BE2C (cell line): ENCODE measurements at regions not wholly inside any gene's neighbourhood (a gene's known extent, or its start where the extent isn't known, plus 50 kb on each side); places are given as distances from the start of the nearest gene placed in this dataset.

Source experiments
- DNase-seq: peaks from one replicate; pipeline ENCODE4 v3.0.0-alpha.2; 2020
- H3K27me3 ChIP-seq: fragments of 250-450 bp; sonication (Bioruptor Pico); 2 replicates; pipeline ENCODE4 v1.5.1; 2020; ENCODE audit warnings: mild to moderate bottlenecking
- H3K36me3 ChIP-seq: fragments of 250-450 bp; sonication (Bioruptor Pico); 2 replicates; pipeline ENCODE4 v1.5.1; 2020; ENCODE audit warnings: mild to moderate bottlenecking
- H3K4me1 ChIP-seq: fragments of 250-450 bp; sonication (Bioruptor Pico); 2 replicates; pipeline ENCODE4 v1.5.1; 2020
- H3K4me3 ChIP-seq: 2 replicates; pipeline ENCODE4 v1.5.1; 2011; ENCODE audit warnings: low read depth, low read length
- H3K9me3 ChIP-seq: fragments of 250-450 bp; sonication (Bioruptor Pico); 2 replicates; pipeline ENCODE4 v1.5.1; 2020
- TF ChIP-seq, protein P1 (sequence below): IDR thresholded peaks from 2 replicates; pipeline ENCODE4 v1.5.1; 2012; ENCODE audit warnings: mild to moderate bottlenecking, low read depth, low read length

DNA sequence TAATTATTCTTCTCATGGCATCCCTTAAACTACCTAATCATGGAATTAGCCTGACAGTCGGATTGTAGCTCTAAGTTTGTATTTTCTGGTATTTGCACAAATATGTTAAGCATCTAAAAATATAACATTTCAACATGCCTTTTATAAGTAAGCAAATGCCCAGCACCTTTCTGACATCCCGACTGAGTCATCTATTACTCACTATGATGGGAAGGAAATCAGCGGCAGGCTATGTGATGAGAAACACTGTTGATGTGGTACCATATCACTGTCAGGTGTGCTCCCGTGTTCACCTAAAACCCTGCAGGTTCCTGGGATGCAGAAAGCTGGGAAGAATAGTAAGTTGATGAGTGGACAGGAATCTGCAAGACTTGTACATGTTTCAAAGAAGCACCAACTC is 367.8 kb upstream of the IL12A start:
- no peak for DNase-seq
- TF ChIP-seq, protein P1, sequence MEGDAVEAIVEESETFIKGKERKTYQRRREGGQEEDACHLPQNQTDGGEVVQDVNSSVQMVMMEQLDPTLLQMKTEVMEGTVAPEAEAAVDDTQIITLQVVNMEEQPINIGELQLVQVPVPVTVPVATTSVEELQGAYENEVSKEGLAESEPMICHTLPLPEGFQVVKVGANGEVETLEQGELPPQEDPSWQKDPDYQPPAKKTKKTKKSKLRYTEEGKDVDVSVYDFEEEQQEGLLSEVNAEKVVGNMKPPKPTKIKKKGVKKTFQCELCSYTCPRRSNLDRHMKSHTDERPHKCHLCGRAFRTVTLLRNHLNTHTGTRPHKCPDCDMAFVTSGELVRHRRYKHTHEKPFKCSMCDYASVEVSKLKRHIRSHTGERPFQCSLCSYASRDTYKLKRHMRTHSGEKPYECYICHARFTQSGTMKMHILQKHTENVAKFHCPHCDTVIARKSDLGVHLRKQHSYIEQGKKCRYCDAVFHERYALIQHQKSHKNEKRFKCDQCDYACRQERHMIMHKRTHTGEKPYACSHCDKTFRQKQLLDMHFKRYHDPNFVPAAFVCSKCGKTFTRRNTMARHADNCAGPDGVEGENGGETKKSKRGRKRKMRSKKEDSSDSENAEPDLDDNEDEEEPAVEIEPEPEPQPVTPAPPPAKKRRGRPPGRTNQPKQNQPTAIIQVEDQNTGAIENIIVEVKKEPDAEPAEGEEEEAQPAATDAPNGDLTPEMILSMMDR, result no peak

DNA sequence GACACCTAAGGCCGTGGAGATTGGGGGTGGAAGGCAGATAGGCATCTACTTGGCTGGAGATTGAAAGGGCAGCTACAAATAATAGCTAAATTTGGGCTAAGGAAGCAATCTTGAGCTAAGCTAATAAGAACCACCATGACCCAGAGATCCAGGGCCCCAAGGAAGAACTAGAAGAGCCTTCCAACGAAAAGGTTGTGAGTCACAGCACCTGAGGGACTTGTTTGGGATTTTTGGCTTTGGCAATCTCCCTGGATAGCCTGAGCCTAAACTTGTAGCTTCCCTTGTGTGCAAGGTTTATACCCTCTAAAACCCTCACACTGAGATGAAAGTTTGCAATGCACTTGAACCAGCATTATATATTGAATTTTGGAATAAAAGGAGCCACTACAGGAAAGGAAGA is 364.0 kb upstream of the IL12A start:
- no peaks in the 10 kb centered on the region for H3K9me3 ChIP-seq
- no peaks in the 10 kb centered on the region for H3K4me1 ChIP-seq
- 0 out of 2 replicates have a peak, but pooled peaks cover 3% of the 10 kb centered on the region for H3K27me3 ChIP-seq
- no peak overlapping the region for H3K4me3 ChIP-seq
- DNase-seq, result no peak
- no peaks in the 10 kb centered on the region for H3K36me3 ChIP-seq
- TF ChIP-seq, protein P1, result no peak

More for the DNA sequence above, 367.8 kb upstream of the IL12A start:
- Histone ChIP-seq H3K4me1 (no peaks in the 10 kb centered on the region), H3K9me3 (no peaks in the 10 kb centered on the region), H3K27me3 (no peaks in the 10 kb centered on the region), H3K4me3 (no peak overlapping the region), H3K36me3 (no peaks in the 10 kb centered on the region)

DNA sequence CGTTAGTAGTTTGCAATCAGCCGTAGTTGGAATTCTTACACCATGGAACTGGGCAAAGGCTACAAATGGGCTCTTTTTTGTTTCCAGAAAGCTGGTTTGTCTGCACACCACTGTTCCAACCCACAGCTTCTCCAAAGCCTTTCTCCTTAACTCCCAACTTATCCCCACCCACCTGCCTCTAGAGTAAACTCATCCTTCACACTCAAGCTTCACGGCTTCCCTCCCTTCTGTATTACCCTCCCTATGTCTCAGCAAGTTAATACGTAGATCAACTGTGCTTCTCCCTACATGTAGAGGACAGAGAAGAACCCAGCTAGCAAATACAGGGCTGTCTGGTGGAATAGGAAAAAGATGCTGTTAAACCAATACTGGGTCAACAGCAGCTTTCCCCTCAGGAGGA is 363.0 kb upstream of the IL12A start:
- Histone ChIP-seq H3K4me1 (no peaks in the 10 kb centered on the region), H3K27me3 (0 out of 2 replicates have a peak, but pooled peaks cover 3% of the 10 kb centered on the region), H3K36me3 (no peaks in the 10 kb centered on the region), H3K9me3 (no peaks in the 10 kb centered on the region), H3K4me3 (no peak overlapping the region)
- DNase-seq, result no peak
- TF ChIP-seq, protein P1, result no peak

DNA sequence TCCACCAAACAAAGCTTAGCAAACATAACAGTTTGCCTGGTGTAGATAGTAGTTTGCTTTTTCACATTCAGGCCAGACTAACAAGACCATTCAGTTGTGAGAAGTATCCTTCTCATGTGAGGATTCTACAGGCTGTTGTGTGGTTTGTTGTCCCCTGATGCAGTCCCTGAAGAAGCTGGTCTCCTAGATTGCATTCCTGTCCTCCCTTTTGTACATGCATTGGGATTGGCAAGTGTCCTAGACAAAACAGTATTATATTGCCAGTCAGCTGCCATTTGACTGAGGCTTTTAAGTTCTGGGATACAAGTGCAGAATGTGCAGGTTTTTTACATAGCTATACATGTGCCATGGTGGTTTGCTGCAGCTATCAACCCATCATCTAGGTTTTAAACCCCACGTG is 362.0 kb upstream of the IL12A start:
- H3K4me3 ChIP-seq, result no peak overlapping the region
- H3K4me1 ChIP-seq, result no peaks in the 10 kb centered on the region

DNA sequence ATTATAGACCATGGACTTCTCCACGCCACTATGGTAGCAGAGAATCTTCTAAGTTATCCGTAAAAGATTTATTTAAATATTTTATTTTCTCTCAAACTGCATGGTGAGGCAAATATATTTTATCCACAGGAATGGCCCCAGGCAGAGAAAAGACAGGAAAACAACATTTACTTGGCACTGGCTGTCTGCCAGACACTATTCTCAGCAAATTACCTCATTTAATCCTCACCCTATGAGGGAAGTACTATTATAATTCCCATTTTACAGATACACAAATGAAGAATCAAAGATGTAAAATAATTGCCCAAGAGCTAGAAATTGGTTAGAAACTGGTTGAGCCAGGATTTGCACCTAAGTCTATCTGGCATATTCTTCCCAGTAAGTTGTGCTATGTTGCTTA is 361.4 kb upstream of the IL12A start:
- DNase-seq, result no peak
- H3K9me3 ChIP-seq, result no peaks in the 10 kb centered on the region
- H3K27me3 ChIP-seq, result 0 out of 2 replicates have a peak, but pooled peaks cover 3% of the 10 kb centered on the region
- H3K36me3 ChIP-seq, result no peaks in the 10 kb centered on the region
- no peak overlapping the region for H3K4me3 ChIP-seq
- H3K4me1 ChIP-seq, result no peaks in the 10 kb centered on the region
- TF ChIP-seq, protein P1, result no peak

More for the DNA sequence above, 362.0 kb upstream of the IL12A start:
- H3K27me3 ChIP-seq, result 0 out of 2 replicates have a peak, but pooled peaks cover 3% of the 10 kb centered on the region
- TF ChIP-seq, protein P1, result no peak
- no peaks in the 10 kb centered on the region for H3K9me3 ChIP-seq
- H3K36me3 ChIP-seq, result no peaks in the 10 kb centered on the region
- no peak for DNase-seq

DNA sequence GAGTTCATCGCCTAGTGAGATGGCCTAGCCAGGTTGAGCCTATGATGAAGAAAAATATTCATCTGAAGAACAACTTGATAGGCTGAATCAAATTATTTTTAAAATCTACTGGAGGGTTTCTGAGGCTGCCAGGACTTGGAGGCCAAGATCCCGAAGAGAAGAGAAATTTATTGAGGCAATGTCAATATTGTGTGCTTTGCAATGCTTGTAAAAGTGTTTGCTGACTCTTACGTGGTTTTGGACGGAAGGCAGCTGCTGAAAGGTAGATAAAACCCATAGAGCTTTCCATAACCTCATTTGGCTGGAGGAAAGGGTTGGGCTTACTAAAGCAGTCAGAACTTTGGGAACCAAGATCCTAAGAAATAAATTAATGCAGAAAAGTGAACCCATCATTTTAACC is 361.0 kb upstream of the IL12A start:
- Histone ChIP-seq H3K4me1 (no peaks in the 10 kb centered on the region), H3K9me3 (no peaks in the 10 kb centered on the region), H3K4me3 (no peak overlapping the region), H3K36me3 (no peaks in the 10 kb centered on the region), H3K27me3 (0 out of 2 replicates have a peak, but pooled peaks cover 3% of the 10 kb centered on the region)
- TF ChIP-seq, protein P1, result no peak
- no peak for DNase-seq
